HG03159 (cell line): ENCODE measurements at regions not wholly inside any gene's neighbourhood (a gene's known extent, or its start where the extent isn't known, plus 50 kb on each side); places are given as distances from the start of the nearest gene placed in this dataset.
"Not testable (repeated sequence)": the region's sequence is repeated elsewhere in the genome, so short reads cannot be mapped to it uniquely, and the experiment has no call there.

Experiments used
- ATAC-seq: cut with Tn5 transposase; IDR thresholded peaks from one replicate; pipeline ENCODE4 v1.9.1; 2021; ENCODE audit warnings: mild to moderate bottlenecking, moderate library complexity; ENCODE audit not compliant: unreplicated experiment

DNA sequence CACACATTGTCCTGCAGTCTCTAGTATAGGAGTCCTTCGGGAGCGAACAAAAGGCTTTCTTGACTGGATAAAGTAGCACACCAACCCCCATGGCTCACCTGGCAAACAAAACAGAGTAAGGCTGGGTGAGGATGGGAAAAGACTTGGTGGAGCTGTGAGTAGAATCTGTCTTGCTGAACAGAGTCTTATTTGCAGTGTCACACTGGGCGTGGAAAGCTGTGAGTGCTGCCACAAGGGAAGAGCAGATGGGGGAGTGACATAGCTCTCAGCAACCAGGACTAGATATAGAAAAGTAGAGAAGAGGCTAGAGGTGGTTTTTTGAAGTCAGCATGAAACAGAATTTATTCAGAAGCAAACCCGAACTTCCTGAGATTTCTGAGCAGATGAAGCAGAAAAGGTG lies 137.2 kb upstream of the ESX1 start:
- ATAC-seq = no peak

DNA sequence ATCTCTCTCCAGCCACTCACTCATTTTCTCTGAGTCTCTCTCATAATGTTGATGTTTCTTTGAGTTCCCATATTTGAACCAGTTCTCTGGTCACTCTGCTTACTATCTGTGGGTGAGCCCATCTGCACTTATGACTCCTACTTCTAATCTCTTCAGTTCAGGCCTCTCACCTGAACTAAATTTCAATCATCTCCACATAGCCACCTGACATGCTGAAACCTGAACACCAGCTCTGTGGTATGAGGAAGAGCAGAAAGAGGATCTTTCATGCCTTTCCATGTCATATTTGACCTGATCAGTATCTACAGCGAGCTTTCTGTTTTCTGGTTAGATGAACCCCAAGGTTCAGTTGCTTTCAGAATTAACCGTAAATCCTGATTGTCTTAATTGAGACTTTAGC lies 122.2 kb upstream of the ESX1 start:
- no peak for ATAC-seq

DNA sequence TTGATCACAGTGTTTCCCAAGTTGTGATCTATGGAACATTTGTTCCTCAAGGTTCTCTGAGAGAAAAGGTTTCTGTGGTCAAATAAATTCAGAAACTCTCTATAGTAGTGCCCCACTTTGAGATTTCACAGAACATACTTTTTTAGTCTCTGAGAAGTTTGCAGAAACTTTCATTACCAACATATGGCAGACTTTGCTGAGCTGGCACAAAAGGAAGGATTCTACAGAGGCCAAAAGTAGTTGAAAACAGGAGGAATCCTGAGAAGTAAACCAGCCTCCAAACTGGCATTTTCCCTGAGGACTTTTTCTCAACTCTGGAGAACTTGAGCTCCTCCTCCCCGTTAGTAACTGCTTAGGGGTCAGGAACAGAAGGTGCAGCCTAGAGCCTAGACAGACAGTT lies 117.8 kb upstream of the ESX1 start:
- ATAC-seq = no peak

DNA sequence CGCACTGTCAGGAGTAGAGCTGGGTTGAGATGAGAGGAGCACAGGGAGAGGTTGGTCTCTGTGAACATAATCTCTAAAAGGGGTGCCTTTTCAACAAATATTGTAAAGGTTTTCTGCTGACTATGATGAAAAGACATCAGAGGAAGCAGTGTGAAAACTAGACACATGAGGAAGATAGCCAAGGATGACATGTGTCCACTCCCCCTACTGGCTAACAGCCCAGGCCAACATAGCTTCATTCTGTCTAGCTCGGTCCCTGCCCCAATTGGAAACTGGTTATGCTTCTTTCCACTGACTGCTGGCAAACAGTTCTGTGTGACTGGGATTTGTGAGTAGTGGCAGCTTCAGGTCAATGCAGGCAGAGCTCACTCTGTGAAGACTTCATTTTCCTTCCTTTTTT lies 115.4 kb upstream of the ESX1 start:
- ATAC-seq = no peak

DNA sequence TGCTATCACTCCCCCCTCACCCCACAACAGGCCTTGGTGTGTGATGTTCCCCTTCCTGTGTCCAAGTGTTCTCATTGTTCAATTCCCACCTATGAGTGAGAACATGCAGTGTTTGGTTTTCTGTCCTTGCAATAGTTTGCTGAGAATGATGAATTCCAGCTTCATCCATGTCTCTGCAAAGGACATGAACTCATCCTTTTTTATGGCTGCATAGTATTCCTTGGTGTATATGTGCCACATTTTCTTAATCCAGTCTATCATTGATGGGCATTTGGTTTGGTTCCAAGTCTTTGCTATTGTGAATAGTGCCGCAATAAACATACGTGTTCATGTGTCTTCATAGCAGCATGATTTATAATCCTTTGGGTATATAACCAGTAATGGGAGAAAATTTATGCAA lies 106.0 kb upstream of the ESX1 start:
- ATAC-seq = not testable (repeated sequence)

DNA sequence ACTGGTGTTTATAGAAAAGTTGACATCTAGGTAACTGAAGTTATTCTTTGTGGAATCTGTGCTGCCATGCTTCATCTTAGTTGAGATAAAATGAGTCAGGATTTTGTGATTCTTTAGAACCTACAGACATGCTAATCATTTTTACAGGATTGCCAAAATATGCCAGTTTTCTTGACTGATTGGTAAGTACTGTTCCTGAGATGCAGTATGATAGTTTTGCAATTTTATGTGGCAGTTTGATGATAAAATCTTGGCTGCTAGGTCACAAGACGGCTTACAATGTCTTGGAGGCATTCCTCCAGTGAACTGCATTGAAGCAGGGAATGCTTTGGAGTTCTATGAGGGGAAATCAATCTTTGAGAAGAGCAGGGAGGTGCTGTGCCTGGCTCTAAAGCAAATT lies 104.4 kb upstream of the ESX1 start:
- no peak for ATAC-seq

DNA sequence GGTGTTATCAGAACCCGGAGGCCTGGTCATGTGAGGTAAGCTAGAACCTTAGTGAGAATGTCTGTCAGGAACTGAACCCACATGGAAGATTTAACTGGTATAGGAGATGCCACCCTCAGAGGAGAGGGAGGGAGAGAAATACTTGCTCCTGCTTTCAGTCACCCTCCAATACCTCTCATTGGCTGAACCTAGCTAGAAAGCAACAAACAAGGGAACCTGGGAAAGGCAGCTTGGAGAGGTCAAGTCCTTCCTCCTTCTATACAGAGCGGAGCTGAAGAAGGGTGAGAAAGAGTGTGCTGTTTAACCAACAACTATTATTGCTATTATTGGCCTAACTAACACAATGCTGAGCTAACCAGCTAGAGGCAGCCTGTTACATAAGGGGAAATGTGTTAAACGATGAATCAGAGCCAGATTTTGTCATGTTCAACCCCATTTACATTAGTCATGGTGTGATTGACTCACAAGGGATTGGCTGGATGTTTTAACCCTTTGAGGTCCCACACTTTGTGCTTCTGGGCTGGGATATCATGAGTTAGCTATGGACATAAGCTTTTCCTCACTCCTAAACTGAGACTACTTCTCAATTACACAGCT lies 96.5 kb upstream of the ESX1 start:
- ATAC-seq = no peak

DNA sequence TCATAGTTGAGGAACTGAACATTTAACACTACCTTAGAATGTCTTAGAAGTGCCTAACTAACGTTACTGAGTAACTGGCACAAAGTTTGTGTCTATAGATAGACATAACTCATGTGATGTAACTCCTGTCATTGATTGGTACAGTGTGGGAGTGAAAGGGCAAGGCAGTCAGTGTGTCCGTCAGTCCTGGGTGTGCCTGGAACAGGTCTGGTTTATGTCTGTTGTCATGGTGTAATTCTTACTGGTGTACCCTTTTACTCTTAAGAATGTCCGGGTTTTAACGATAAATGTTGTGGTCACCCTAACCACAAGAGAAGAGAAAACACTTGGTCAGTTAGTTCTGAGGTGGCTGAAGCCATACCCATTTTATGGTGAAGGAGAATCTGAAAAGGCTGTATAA lies 93.1 kb upstream of the ESX1 start:
- ATAC-seq = no peak

DNA sequence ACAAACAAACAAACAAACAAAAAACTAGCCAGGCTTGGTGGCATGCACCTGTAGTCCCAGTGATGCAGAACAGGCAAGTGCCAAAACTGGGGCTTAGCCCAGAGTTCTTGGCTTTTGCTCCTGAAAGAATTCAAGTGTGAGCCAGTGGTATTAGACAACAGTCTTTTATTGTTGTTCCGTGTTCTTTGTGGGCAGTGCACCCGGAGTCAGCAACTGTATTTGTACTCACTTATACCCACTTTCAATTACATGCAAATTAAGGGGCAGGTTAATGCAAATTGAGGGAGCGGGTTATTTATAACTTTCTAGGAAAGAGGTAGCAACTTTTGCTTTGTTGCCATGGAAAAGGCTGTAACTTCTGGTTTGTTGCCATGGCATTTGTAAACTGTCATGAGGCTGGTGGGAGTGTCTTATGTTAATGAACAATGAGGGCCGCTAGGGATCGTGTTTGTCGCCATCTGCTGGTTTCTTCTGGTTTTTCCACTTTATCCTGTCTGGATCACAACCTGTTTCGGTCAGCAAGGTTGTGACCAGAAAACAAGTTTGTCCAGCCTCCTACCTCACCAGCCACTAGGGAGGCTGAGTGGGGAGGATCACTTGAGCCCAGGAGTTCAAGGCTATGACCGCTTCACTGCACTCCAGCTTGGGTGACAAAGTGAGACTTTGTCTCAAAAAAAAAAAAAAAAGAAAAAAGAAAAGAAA lies 88.8 kb upstream of the ESX1 start:
- ATAC-seq = peak; percentile 86

DNA sequence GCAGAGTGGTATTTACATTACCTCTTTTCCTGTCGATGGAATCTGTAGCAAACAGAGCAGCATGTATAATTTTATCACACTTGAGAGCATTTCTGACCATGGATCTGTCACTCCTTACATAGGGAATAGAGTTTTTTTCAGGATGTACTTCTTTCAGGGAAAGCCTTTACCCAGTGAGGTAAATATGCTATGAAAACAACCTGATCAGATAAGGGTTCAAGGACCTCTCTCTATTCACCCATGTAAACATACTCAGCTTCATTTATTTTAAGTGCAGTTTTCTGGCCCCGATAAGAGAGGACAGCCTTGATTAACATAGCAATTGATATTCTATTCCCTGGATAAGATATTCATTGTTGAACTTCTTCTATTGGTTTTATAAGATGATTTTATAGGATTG lies 87.3 kb upstream of the ESX1 start:
- no peak for ATAC-seq

DNA sequence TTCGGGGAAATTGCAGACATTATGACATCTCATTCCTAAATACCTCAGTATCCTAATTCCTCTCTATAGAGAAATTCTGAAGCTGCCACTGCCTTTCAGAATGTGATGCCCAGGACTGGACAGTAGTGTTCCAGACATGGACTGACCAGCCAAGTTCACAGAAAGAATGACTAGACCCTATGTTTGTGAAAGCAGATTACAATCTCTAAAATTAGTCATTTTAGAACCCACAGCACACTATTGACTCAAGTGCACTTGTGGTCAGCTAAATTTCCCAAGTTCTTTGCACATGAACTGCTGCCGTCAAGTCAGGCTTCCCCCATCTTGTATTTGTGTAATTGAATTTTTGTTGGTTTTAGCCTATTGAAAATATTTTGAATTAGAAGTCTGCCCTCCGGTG lies 81.0 kb upstream of the ESX1 start:
- ATAC-seq = no peak

DNA sequence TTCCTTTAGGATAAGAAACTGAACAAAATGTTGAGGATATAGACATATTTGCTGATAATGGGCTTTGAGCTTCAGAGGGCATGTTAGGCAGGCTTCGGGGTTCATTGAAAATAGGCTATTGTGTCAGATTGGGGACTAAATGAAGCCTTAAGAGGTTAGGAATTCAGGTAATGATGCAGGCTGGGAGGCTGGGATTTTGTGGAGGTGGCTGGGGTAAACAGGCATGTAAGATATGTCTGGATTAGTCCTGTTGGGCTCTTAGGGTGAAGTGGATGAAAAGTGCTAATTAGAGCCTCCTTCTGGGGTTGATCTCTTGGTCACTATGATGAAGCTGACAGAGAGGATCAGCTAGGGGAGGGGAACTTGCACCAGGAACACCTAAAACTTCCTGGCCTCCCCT lies 80.2 kb upstream of the ESX1 start:
- ATAC-seq = no peak

DNA sequence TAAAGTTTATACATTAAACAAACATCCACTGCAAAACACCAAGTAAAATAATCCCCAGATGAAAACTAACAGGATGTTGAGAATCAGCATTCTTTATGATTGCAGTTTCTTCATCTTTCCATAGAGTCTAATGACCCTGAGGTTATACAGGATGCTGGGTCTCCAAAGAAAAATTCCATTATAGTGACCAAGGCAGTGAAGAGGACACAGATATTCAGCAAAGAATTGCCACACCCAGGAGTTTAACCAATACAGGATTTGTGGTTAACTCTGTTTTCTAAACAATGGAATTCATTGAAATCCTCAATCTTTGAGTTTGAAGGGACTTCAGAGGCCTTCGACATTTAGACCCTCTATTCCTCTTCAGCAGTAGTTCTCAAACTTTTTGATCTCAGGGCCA lies 76.2 kb upstream of the ESX1 start:
- ATAC-seq = no peak

DNA sequence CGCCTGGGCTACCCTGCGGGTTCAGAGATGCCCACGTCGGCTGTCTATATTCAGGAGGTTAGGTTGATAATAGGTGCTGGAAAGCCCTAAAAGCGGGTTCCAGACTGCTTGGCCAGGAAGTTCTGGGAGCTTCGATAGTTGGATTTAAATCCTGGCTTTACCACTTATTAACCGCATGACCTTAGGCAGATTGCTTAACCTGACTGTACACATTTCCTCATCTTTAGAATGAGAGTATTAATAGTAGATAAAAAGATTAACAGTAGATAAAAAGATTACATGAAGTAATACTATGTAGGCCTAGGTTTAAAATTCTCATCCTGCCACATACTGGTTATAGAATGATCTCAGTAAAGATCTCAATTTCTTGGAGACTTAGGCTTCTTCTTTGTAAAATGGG lies 75.0 kb upstream of the ESX1 start:
- ATAC-seq = no peak

DNA sequence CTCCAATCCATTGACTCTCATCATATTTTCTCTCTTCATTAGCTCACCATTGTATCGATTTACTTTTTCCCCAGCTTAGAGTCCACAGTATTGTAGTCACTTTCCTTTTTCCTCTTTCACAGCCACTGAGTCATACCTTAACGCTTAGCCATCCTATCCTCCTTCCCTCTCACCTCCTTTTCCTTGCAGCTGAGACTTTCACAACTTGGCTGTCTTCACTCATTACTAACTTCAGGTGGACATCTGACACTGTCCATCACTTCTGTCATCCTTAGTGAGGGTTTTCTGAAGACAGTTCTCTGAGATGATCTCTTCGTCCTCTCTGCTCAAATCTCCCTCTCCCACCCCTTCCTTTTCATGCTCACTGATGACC lies 70.5 kb upstream of the ESX1 start:
- no peak for ATAC-seq

DNA sequence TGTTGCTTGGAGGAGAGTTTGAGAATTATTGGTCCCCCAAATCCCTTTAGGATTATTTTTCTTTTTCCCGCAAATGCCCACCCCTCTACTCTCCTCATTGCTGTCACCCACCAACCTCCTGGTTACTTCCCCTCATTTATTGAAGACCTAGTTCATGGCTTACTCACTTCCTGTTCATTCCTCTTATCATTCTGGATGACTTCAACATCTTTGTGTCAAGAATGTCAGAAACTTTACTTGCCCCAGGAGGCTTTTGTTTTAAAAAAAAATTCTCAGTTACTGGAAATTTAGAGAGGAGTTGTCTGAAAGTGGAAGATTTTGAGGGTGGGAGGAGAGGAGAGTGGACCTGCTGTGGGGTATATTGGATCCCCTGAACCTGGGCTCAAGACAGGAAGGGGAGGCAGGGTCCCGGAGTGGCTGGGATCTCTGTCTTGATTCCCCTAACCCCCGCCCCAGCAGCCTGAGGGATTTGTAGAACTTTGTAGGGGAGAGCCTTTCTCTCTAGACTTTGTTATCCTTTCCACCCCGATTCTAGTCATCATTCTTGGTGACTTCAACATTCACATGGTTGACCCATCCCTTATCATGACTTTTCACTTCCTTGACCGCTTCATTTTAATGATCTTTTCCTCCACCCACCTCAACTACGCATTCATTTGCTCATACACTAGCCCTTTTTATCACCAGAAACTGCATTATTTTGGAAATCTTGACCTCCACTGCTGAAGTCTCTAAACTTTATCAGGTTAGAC lies 69.9 kb upstream of the ESX1 start:
- ATAC-seq = no peak

DNA sequence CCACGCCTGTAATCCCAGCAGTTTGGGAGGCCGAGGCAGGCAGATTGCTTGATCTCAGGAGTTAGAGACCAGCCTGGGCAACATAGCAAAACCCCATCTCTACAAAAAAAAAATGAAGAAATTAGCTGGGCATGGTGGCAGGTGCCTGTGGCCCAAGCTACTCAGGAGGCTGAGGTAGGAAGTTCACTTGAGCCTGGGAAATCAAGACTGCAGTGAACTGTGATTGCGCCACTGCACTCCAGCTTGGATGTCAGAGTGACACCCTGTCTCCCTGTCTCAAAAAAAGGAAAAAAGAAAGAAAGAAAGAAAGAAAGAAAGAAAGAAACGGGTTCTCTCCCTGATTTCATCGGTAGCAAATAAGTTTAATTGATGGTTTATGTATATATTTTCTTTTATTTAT lies 64.6 kb upstream of the ESX1 start:
- ATAC-seq = no peak

DNA sequence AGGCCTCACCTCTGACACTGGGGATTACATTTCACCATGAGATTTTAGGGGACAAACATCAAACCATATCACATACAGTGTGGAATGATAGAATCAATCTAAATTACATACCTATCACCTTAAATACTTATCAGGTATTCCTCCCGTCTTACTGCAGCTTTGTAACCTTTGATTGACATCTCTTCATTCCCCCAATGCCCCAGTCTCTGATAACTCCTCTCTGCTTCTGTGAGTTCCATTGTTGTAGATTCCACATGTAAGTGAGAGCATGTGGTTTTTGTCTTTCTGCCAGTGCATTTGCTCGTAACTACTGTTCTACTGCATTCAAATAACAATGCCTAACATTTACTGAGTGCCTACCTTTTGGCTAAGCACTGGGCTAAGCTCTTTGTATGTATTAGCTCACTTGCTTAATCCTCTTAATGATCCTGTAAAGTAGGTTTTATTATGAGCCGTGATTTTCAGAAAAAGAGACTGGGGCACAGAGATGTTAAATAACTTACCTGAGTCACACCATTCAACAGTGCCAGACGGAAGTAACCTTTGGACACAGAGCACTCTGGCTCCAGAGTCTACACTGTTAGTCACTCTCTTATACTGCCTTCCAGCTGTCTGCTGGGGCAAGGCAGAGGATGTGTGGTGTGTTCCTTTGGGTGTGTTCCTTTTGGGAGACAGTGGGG lies 63.7 kb upstream of the ESX1 start:
- ATAC-seq = no peak

DNA sequence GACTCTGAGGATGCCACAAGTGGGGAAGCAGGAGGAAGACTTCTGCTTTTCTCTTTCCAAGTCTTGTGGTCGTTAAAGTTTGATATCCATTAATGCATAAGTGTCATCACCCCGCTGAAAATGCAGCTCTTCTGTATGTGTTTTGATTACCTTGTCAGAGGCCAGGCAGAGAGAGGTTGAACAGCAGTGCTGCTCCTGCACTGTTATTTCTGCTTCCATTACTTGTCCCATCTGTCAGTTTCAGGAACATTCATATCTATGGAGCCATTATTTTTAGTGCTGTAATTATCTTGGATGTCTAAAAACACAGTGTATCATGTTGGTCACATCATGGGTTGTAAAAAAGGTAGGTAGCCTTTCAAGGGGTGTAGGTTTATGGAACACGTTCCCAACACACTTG lies 62.0 kb upstream of the ESX1 start:
- ATAC-seq = no peak

DNA sequence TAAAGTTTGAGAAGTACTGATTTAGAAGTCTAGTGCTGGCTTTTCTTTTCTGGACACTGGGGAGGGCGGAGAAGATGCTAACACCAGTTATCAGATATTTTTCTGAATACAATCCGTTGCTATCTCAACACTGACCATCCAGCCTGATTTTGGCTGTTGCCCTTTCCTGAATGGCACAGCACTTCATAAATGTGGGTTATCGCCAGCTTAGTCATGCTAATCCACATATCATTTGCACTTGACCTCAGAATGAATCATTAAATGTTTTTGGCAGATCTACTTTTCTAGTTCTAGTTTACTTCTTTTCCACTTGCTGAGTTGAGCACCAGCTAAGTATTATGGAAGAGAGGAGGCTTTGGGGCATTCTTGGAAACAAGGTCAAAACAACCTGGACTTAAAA lies 60.8 kb upstream of the ESX1 start:
- ATAC-seq = no peak

DNA sequence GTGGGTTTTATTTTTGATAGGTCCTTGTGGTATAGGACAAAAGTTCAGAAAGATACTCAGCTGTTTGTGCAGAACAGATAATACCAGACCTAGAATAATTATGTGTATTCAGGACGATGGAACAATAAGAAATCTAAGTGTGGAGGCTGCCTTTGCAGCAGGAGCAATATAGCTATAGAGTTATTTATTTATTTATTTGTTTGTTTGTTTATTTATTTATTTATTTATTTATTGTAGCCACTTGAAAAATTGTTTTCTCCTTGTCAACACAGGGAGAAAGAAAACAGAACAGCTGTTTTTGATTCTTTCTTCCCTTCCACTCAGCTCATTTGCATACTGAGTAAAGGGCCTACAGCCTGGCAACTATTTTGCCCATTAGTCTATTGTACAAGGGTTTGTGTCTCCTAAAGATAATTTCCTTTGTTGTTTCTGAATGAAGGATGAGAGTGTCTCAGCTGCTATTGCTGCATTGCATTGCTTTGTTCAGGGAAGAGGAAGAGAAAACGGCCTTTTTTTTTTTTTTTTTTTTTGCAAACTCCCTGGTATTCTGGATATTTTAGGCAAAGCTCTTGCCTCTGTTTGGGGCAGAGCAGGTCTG lies 56.0 kb upstream of the ESX1 start:
- no peak for ATAC-seq

DNA sequence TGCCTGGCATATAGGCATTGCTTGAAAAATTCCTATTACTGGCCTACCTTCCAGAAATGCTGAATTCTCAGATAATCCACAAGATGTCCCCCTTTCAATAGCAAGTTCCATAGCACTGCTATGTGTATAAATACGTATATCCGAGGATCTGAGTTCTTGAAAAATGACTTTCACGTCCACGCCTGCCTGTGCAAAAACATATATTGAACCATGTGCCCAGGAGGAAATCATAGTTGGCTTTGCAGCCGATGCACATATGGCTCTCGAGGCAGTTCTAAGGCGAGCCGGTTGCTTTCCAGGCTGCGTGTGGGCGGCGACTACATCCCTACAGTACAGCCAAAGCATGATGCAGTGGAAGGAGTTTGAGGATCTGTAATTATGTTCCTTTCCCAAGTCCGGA lies 55.4 kb upstream of the ESX1 start:
- ATAC-seq = no peak
